Endothelial cell of umbilical vein (primary cell): ENCODE measurements at regions not wholly inside any gene's neighbourhood (a gene's known extent, or its start where the extent isn't known, plus 50 kb on each side); places are given as distances from the start of the nearest gene placed in this dataset.

Source experiments
- BruUV-seq: library from RNA; stranded (reverse); fragments of 400-500 nt; replicated peaks from 2 replicates; lab custom pipeline; 2021; lab: Mats Ljungman, UMichigan
- CTCF ChIA-PET: fragments of 300-600, 350-600 bp; sonication (Branson Sonifier 250); formaldehyde crosslinking; loops from one replicate; lab custom pipeline; 2021; ENCODE audit warnings: antibody characterized with exemption, inconsistent platforms; lab: Charles Lee
- POLR2A ChIA-PET: fragments of 300-600, 350-600 bp; sonication (Branson Sonifier 250); formaldehyde crosslinking; loops from one replicate; lab custom pipeline; 2021; ENCODE audit warnings: antibody characterized with exemption, inconsistent platforms; lab: Charles Lee
- DNase-seq: peaks from one replicate; pipeline ENCODE4 v3.0.0-alpha.2; 2011; ENCODE audit warnings: low read depth, low spot score
- FAIRE-seq: peaks from 2 replicates; lab custom pipeline; 2011; peaks lifted over from hg19 to GRCh38; lab: Jason Lieb, UNC
- H2AFZ ChIP-seq: 2 replicates; pipeline ENCODE4 v1.6.0; 2012; ENCODE audit warnings: low read depth, low read length, control low read depth, inconsistent platforms
- H3K27ac ChIP-seq: 2 replicates; pipeline ENCODE4 v1.5.1; 2011; ENCODE audit warnings: low read depth, mild to moderate bottlenecking, control low read depth, low read length, moderate library complexity; ENCODE audit not compliant: insufficient read depth
- H3K27me3 ChIP-seq, 2 experiments: 2 replicates each; pipeline versions ENCODE4 v1.6.0 to v1.6.1; 2011; ENCODE audit warnings: low read length in 2 of 2, mixed read lengths in 1 of 2; ENCODE audit not compliant: control insufficient read depth in 2 of 2, insufficient read depth in 2 of 2
- H3K36me3 ChIP-seq, 2 experiments: 2 replicates in 1 of 2; 3 replicates in 1 of 2; pipeline ENCODE4 v1.5.1; 2011; ENCODE audit warnings: low read length in 2 of 2, mild to moderate bottlenecking in 1 of 2, moderate library complexity in 1 of 2; ENCODE audit not compliant: control insufficient read depth in 2 of 2, insufficient read depth in 2 of 2; ENCODE audit errors: extremely low read depth in 1 of 2
- H3K4me1 ChIP-seq: 3 replicates; pipeline ENCODE4 v1.5.1; 2011; ENCODE audit warnings: mild to moderate bottlenecking, low read length; ENCODE audit not compliant: control insufficient read depth, insufficient read depth; ENCODE audit errors: extremely low read depth
- H3K4me2 ChIP-seq: 2 replicates; pipeline ENCODE4 v1.6.1; 2011; ENCODE audit warnings: low read length, control low read depth, mixed read lengths; ENCODE audit not compliant: insufficient read depth
- H3K4me3 ChIP-seq, 3 experiments: fragments of 200-600 bp in 1 of 3; sonication (generic), shearing (Covaris generic) in 1 of 3; replicated peaks in 1 of 3; 2 replicates each; pipeline ENCODE4 v1.5.1; 2011 to 2016; ENCODE audit warnings: control low read depth in 3 of 3, low read length in 3 of 3, mild to moderate bottlenecking in 2 of 3, inconsistent platforms in 1 of 3, low read depth in 1 of 3, moderate library complexity in 1 of 3; ENCODE audit not compliant: insufficient read depth in 1 of 3
- H3K79me2 ChIP-seq: 2 replicates; pipeline ENCODE4 v1.6.0; 2012; ENCODE audit warnings: low read length, inconsistent platforms; ENCODE audit not compliant: control insufficient read depth, insufficient read depth
- H3K9ac ChIP-seq: replicated peaks from 2 replicates; pipeline ENCODE3; 2011; ENCODE audit warnings: low read length, control low read depth; ENCODE audit not compliant: insufficient read depth; ENCODE audit errors: extremely low read depth
- H3K9me1 ChIP-seq: replicated peaks from 3 replicates; pipeline ENCODE4 v1.6.0; 2011; ENCODE audit warnings: mild to moderate bottlenecking, low read length; ENCODE audit not compliant: control insufficient read depth, insufficient read depth; ENCODE audit errors: extremely low read depth
- H3K9me3 ChIP-seq: replicated peaks from 2 replicates; pipeline ENCODE4 v1.5.1; 2012; ENCODE audit warnings: low read length, inconsistent platforms; ENCODE audit not compliant: control insufficient read depth, insufficient read depth
- H4K20me1 ChIP-seq: replicated peaks from 2 replicates; pipeline ENCODE3; 2011; ENCODE audit warnings: mild to moderate bottlenecking, low read length; ENCODE audit not compliant: control insufficient read depth, insufficient read depth; ENCODE audit errors: extremely low read depth
- CTCF ChIP-seq, 2 donors: IDR thresholded peaks; 1 replicate in 1 of 2; 2 replicates in 1 of 2; pipeline ENCODE4 v1.5.1; 2011; ENCODE audit warnings: low read length in 2 of 2, mild to moderate bottlenecking in 2 of 2, moderate library complexity in 2 of 2, control low read depth in 1 of 2, inconsistent platforms in 1 of 2, low read depth in 1 of 2; ENCODE audit not compliant: insufficient read depth in 1 of 2; ENCODE audit errors: extremely low read depth in 1 of 2
- EZH2 ChIP-seq: IDR thresholded peaks from 2 replicates; pipeline ENCODE4 v1.6.1; 2012; ENCODE audit warnings: borderline replicate concordance, low read depth, mild to moderate bottlenecking, moderate library complexity, low read length, inconsistent platforms; ENCODE audit not compliant: severe bottlenecking
- FOS ChIP-seq: IDR thresholded peaks from 2 replicates; pipeline ENCODE4 v1.6.1; 2011; ENCODE audit warnings: mild to moderate bottlenecking, low read length, moderate library complexity, borderline replicate concordance; ENCODE audit not compliant: insufficient read depth
- GATA2 ChIP-seq: IDR thresholded peaks from 2 replicates; pipeline ENCODE4 v1.7.0; 2011; ENCODE audit warnings: low read depth, mild to moderate bottlenecking, moderate library complexity, mixed read lengths, low read length; ENCODE audit not compliant: insufficient read length, insufficient read depth
- JUN ChIP-seq: IDR thresholded peaks from 2 replicates; pipeline ENCODE4 v1.6.1; 2011; ENCODE audit warnings: borderline replicate concordance, low read depth; ENCODE audit not compliant: insufficient read length, insufficient read depth
- MAX ChIP-seq: IDR thresholded peaks from 2 replicates; pipeline ENCODE4 v1.6.1; 2011; ENCODE audit not compliant: insufficient read depth, insufficient read length
- MYC ChIP-seq: IDR thresholded peaks from one replicate; pipeline ENCODE4 v1.6.1; 2011; ENCODE audit warnings: mild to moderate bottlenecking, low read depth, low read length
- POLR2A ChIP-seq: IDR thresholded peaks from 2 replicates; pipeline ENCODE4 v1.6.1; 2012; ENCODE audit warnings: low read depth, mild to moderate bottlenecking, control low read depth, low read length
- POLR2AphosphoS5 ChIP-seq: IDR thresholded peaks from 2 replicates; pipeline ENCODE4 v1.6.1; 2012; ENCODE audit warnings: low read depth, mild to moderate bottlenecking, control low read depth, low read length, moderate library complexity; ENCODE audit not compliant: insufficient read depth
- dilution Hi-C: fragments of 300-500 bp; cut with MboI; formaldehyde crosslinking; loops from one replicate; pipeline ENCODE4 v1.15.0; 2019; ENCODE audit warnings: low sequenced_read_pairs; ENCODE audit not compliant: extremely low pct_ligation_motif_present
- intact Hi-C: fragments of 100-400 bp; cut with micrococcal nuclease; formaldehyde crosslinking; loops from one replicate; pipeline ENCODE4 v1.10.0; 2022

- Histone ChIP-seq H3K9me3 (no peaks in the 10 kb centered on the region), H3K27me3 (no peaks in the 10 kb centered on the region), H3K79me2 (no peaks in the 10 kb centered on the region), H3K36me3 (no peaks in the 10 kb centered on the region), H3K4me2 (no peak overlapping the region), H3K9me1 (no peaks in the 10 kb centered on the region), H4K20me1 (no peaks in the 10 kb centered on the region), H3K9ac (no peak overlapping the region), H3K4me1 (no peaks in the 10 kb centered on the region), H3K4me3 (no peak overlapping the region), H3K27ac (no peak overlapping the region), H2AFZ (no peak overlapping the region)
- TF ChIP-seq CTCF (IDR thresholded peaks at IDR 0.05; ENCODE audit: extremely low read depth in 1 of 2, insufficient read depth in 1 of 2, low read depth in 1 of 2, low read length in 2 of 2): no peak
- TF ChIP-seq MYC: no peak
- no peak for TF ChIP-seq GATA2
- no peak for TF ChIP-seq EZH2
- TF ChIP-seq POLR2A: no peak
- TF ChIP-seq MAX: no peak
- TF ChIP-seq POLR2AphosphoS5: no peak
- TF ChIP-seq JUN: no peak
- TF ChIP-seq FOS: no peak
- ChIA-PET POLR2A (no interaction called here), CTCF (interaction anchor here (1.4 to 2.3 kb wide), 4 partner anchors 9 to 1604 kb away, joined by 3 to 21 read pairs (median 5); no protein-coding TSS in a partner anchor)
- dilution Hi-C loops (loop anchor here (25.0 kb wide), 1 partner anchor 247 kb away; no protein-coding TSS in a partner anchor), intact Hi-C loops (no loop called here)
- no peak for DNase-seq
- no peak for FAIRE-seq
- no TSS peak for BruUV-seq
These were observed 341.5 kb upstream of the ANO3 start for GRCh38 chr11:25990406-25990805.
